HUES64 (cell line): ENCODE measurements at regions not wholly inside any gene's neighbourhood (a gene's known extent, or its start where the extent isn't known, plus 50 kb on each side); places are given as distances from the start of the nearest gene placed in this dataset.

Experiments
- H3K27ac ChIP-seq: 2 replicates; pipeline ENCODE4 v1.7.0; 2013; ENCODE audit warnings: low read depth, low read length, inconsistent platforms
- H3K27me3 ChIP-seq: 2 replicates; pipeline ENCODE4 v1.6.1; 2013; ENCODE audit warnings: mild to moderate bottlenecking, low read length; ENCODE audit not compliant: insufficient read depth
- H3K36me3 ChIP-seq: 2 replicates; pipeline ENCODE4 v1.6.1; 2013; ENCODE audit warnings: mild to moderate bottlenecking, low read length; ENCODE audit not compliant: insufficient read depth
- H3K4me1 ChIP-seq: 2 replicates; pipeline ENCODE4 v1.6.1; 2013; ENCODE audit warnings: mild to moderate bottlenecking, low read length, moderate library complexity; ENCODE audit not compliant: insufficient read depth
- H3K4me3 ChIP-seq: 2 replicates; pipeline ENCODE4 v1.5.1; 2013; ENCODE audit warnings: mild to moderate bottlenecking, low read length, moderate library complexity
- H3K9ac ChIP-seq: 2 replicates; pipeline ENCODE4 v1.6.1; 2013; ENCODE audit warnings: mild to moderate bottlenecking, low read depth, low read length
- H3K9me3 ChIP-seq: 2 replicates; pipeline ENCODE4 v1.6.1; 2013; ENCODE audit warnings: low read depth, low read length; ENCODE audit not compliant: insufficient read depth
- WGBS: fragments of 150-250, 120-280 bp; methylation state at CpG from one replicate; pipeline ENCODE4 v1.1.7; 2013; ENCODE audit warnings: missing lambda C conversion rate; 5-methylcytosine and 5-hydroxymethylcytosine counted together

GRCh38 chr10:131435760-131436457 is 124.4 kb upstream of the TCERG1L start:
- 96% methylated on average over 18 of the region's 18 CpGs for WGBS
- Histone ChIP-seq H3K27ac (no peak overlapping the region), H3K4me1 (no peaks in the 10 kb centered on the region), H3K9me3 (no peaks in the 10 kb centered on the region), H3K9ac (no peak overlapping the region), H3K4me3 (no peak overlapping the region), H3K27me3 (no peaks in the 10 kb centered on the region), H3K36me3 (no peaks in the 10 kb centered on the region)

GRCh38 chr10:131436458-131436857 is 124.9 kb upstream of the TCERG1L start:
- WGBS, result 90% methylated on average over 2 of the region's 4 CpGs
- H3K4me3 ChIP-seq, result no peak overlapping the region
- no peaks in the 10 kb centered on the region for H3K36me3 ChIP-seq
- no peaks in the 10 kb centered on the region for H3K27me3 ChIP-seq
- no peaks in the 10 kb centered on the region for H3K9me3 ChIP-seq
- H3K9ac ChIP-seq, result no peak overlapping the region
- H3K27ac ChIP-seq, result no peak overlapping the region
- H3K4me1 ChIP-seq, result no peaks in the 10 kb centered on the region

- 90% methylated on average over 13 of the region's 13 CpGs for WGBS
- Histone ChIP-seq H3K27me3 (no peaks in the 10 kb centered on the region), H3K9ac (no peak overlapping the region), H3K36me3 (no peaks in the 10 kb centered on the region), H3K4me1 (no peaks in the 10 kb centered on the region), H3K4me3 (no peak overlapping the region), H3K27ac (no peak overlapping the region), H3K9me3 (no peaks in the 10 kb centered on the region)
Observed at GRCh38 chr10:131437556-131438475, 126.3 kb upstream of the TCERG1L start.

GRCh38 chr10:131438665-131439064 is 127.1 kb upstream of the TCERG1L start:
- Histone ChIP-seq H3K27me3 (no peaks in the 10 kb centered on the region), H3K9me3 (no peaks in the 10 kb centered on the region), H3K27ac (no peak overlapping the region), H3K36me3 (no peaks in the 10 kb centered on the region), H3K9ac (no peak overlapping the region), H3K4me3 (no peak overlapping the region), H3K4me1 (no peaks in the 10 kb centered on the region)
- WGBS, result 86% methylated on average over 4 of the region's 4 CpGs

- 89% methylated on average over 6 of the region's 6 CpGs for WGBS
- Histone ChIP-seq H3K9ac (no peak overlapping the region), H3K4me3 (no peak overlapping the region), H3K36me3 (no peaks in the 10 kb centered on the region), H3K27ac (no peak overlapping the region), H3K9me3 (no peaks in the 10 kb centered on the region), H3K4me1 (no peaks in the 10 kb centered on the region), H3K27me3 (no peaks in the 10 kb centered on the region)
Observed at GRCh38 chr10:131439705-131440104, 128.2 kb upstream of the TCERG1L start.

- Histone ChIP-seq H3K4me1 (no peaks in the 10 kb centered on the region), H3K4me3 (no peak overlapping the region), H3K9me3 (no peaks in the 10 kb centered on the region), H3K27me3 (no peaks in the 10 kb centered on the region), H3K27ac (no peak overlapping the region), H3K36me3 (no peaks in the 10 kb centered on the region), H3K9ac (no peak overlapping the region)
- 91% methylated on average over 33 of the region's 33 CpGs for WGBS
Observed at GRCh38 chr10:131440405-131441360, 129.2 kb upstream of the TCERG1L start.

GRCh38 chr10:131442271-131442670 is 130.8 kb upstream of the TCERG1L start:
- H3K4me3 ChIP-seq, result no peak overlapping the region
- no peaks in the 10 kb centered on the region for H3K9me3 ChIP-seq
- no peak overlapping the region for H3K9ac ChIP-seq
- H3K27me3 ChIP-seq, result no peaks in the 10 kb centered on the region
- WGBS, result 92% methylated on average over 8 of the region's 8 CpGs
- no peaks in the 10 kb centered on the region for H3K4me1 ChIP-seq
- H3K36me3 ChIP-seq, result no peaks in the 10 kb centered on the region
- no peak overlapping the region for H3K27ac ChIP-seq

- Histone ChIP-seq H3K4me3 (no peak overlapping the region), H3K9ac (no peak overlapping the region), H3K36me3 (no peaks in the 10 kb centered on the region), H3K27ac (no peak overlapping the region), H3K9me3 (no peaks in the 10 kb centered on the region), H3K27me3 (no peaks in the 10 kb centered on the region), H3K4me1 (no peaks in the 10 kb centered on the region)
Observed at GRCh38 chr10:131444286-131444685, 132.8 kb upstream of the TCERG1L start.

GRCh38 chr10:131444862-131445461 is 133.4 kb upstream of the TCERG1L start:
- H3K9ac ChIP-seq, result no peak overlapping the region
- H3K4me3 ChIP-seq, result no peak overlapping the region
- no peaks in the 10 kb centered on the region for H3K9me3 ChIP-seq
- H3K27ac ChIP-seq, result no peak overlapping the region
- no peaks in the 10 kb centered on the region for H3K36me3 ChIP-seq
- H3K4me1 ChIP-seq, result no peaks in the 10 kb centered on the region
- H3K27me3 ChIP-seq, result no peaks in the 10 kb centered on the region
- WGBS, result 83% methylated on average over 12 of the region's 12 CpGs

- H3K4me3 ChIP-seq, result no peak overlapping the region
- H3K27me3 ChIP-seq, result no peaks in the 10 kb centered on the region
- no peak overlapping the region for H3K27ac ChIP-seq
- H3K36me3 ChIP-seq, result no peaks in the 10 kb centered on the region
- H3K9me3 ChIP-seq, result no peaks in the 10 kb centered on the region
- H3K9ac ChIP-seq, result no peak overlapping the region
- H3K4me1 ChIP-seq, result no peaks in the 10 kb centered on the region
- WGBS, result 93% methylated on average over 8 of the region's 8 CpGs
Observed at GRCh38 chr10:131445623-131446022, 134.1 kb upstream of the TCERG1L start.
